ENCODE measurements at regions not wholly inside any gene's neighbourhood (a gene's known extent, or its start where the extent isn't known, plus 50 kb on each side); places are given as distances from the start of the nearest gene placed in this dataset.
"Not testable (repeated sequence)": the region's sequence is repeated elsewhere in the genome, so short reads cannot be mapped to it uniquely, and the experiment has no call there.

DNA sequence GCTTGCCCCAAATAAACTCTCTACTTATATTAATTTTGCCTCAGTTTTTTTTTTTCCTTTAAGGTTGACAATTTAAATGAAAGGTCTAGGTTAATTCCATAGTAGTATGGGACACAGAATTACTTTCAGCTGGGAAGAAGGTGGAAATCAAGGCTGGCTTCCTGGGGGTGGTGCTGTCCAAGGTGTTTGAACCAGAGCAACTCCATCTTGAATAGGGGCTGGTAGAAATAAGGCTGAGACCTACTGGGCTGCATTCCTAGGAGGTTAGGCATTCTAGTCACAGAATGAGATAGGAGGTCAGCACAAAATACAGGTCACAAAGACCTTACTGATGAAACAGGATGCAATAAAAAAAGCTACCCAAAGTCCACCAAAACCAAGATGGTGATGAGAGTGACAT is 1190.8 kb upstream of the AUTS2 start:
- Histone ChIP-seq H3K4me1 (no peaks in the 10 kb centered on the region), H3K27me3 (no peaks in the 10 kb centered on the region), H3K27ac (no peak overlapping the region), H3K36me3 (no peaks in the 10 kb centered on the region), H3K4me3 (no peak overlapping the region), H3K9me3 (no peaks in the 10 kb centered on the region)
- intact Hi-C loops (cut with DNase I; ENCODE audit: low total_unique reads), result no loop called here
- TF ChIP-seq, protein P1, sequence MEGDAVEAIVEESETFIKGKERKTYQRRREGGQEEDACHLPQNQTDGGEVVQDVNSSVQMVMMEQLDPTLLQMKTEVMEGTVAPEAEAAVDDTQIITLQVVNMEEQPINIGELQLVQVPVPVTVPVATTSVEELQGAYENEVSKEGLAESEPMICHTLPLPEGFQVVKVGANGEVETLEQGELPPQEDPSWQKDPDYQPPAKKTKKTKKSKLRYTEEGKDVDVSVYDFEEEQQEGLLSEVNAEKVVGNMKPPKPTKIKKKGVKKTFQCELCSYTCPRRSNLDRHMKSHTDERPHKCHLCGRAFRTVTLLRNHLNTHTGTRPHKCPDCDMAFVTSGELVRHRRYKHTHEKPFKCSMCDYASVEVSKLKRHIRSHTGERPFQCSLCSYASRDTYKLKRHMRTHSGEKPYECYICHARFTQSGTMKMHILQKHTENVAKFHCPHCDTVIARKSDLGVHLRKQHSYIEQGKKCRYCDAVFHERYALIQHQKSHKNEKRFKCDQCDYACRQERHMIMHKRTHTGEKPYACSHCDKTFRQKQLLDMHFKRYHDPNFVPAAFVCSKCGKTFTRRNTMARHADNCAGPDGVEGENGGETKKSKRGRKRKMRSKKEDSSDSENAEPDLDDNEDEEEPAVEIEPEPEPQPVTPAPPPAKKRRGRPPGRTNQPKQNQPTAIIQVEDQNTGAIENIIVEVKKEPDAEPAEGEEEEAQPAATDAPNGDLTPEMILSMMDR (IDR thresholded peaks at IDR 0.05), result no peak
- TF ChIP-seq EP300 (IDR thresholded peaks at IDR 0.05), result no peak
- TF ChIP-seq POLR2A (IDR thresholded peaks at IDR 0.05), result no peak
- TF ChIP-seq POLR2AphosphoS5 (IDR thresholded peaks at IDR 0.05), result no peak
- no peak for DNase-seq

DNA sequence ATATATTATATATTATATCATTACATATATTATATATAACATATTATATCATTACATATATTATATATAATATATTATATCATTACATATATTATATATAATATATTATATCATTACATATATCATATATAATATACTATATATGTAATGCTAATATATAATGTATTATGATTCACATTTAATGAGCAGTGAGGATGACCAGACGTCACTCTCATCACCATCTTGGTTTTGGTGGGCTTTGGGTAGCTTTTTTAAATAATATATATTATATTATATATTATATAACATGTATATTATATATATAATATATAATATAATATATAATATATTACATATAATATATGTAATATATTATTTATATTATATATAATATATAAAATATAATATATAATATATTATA is 1189.4 kb upstream of the AUTS2 start:
- intact Hi-C loops (cut with DNase I; ENCODE audit: low total_unique reads), result no loop called here

DNA sequence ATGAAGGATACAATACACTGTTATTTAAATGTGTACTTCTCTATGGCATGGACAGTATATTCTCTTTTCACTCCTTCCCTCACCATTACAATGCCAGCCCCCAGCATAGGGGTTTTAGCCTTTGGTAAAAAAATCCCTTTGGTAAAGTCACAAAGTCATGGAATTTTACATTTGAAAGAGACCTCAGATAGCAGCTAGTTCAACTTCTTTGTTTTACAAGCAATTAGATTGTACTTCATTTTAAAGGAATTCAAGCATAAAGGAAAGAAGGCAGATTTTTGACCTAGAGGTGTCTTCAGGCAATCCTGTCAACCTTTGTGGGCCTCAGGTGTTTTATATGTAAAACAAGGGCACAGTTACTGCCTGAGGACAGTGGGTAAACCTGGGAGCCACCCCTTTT is 1188.4 kb upstream of the AUTS2 start:
- Histone ChIP-seq H3K27ac (no peak overlapping the region), H3K4me3 (no peak overlapping the region), H3K27me3 (no peaks in the 10 kb centered on the region), H3K36me3 (no peaks in the 10 kb centered on the region), H3K4me1 (no peaks in the 10 kb centered on the region), H3K9me3 (peaks cover 0 to 4% (median 0%) of the 10 kb centered on the region in 4 donors)
- DNase-seq, result no peak
- TF ChIP-seq EP300 (IDR thresholded peaks at IDR 0.05) (no peak), POLR2A (IDR thresholded peaks at IDR 0.05) (no peak), POLR2AphosphoS5 (IDR thresholded peaks at IDR 0.05) (no peak)
- TF ChIP-seq, protein P1 (IDR thresholded peaks at IDR 0.05), result no peak
- intact Hi-C loops (cut with DNase I; ENCODE audit: low total_unique reads), result no loop called here

More for the DNA sequence above, 1189.4 kb upstream of the AUTS2 start:
- no peak for DNase-seq
- H3K9me3 ChIP-seq, result no peaks in the 10 kb centered on the region
- no peak overlapping the region for H3K27ac ChIP-seq
- TF ChIP-seq, protein P1 (IDR thresholded peaks at IDR 0.05), result no peak
- TF ChIP-seq POLR2A (IDR thresholded peaks at IDR 0.05), result no peak
- TF ChIP-seq POLR2AphosphoS5 (IDR thresholded peaks at IDR 0.05), result no peak
- no peak for TF ChIP-seq EP300 (IDR thresholded peaks at IDR 0.05)
- H3K4me1 ChIP-seq, result no peaks in the 10 kb centered on the region
- no peaks in the 10 kb centered on the region for H3K36me3 ChIP-seq
- no peak overlapping the region for H3K4me3 ChIP-seq
- H3K27me3 ChIP-seq, result no peaks in the 10 kb centered on the region
- WGBS, 5 donors, result 85 to 92% (median 89%) methylated on average over 1 of the region's 1 CpG

DNA sequence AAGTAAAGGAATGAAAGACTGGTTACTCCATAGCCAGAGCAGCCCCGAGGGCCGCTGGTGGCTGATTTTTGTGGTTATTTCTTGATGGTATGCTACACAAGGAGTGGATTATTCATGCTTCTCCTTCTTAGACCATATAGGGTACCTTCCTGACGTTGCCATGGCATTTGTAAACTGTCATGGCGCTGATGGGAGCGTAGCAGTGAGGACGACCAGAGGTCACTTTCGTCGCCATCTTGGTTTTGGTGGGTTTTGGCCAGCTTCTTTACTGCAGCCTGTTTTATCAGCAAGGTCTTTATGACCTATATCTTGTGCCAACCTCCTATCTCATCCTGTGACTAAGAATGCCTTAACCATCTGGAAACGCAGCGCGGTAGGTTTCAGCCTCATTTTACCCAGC is 1187.6 kb upstream of the AUTS2 start:
- H3K27ac ChIP-seq; DNase-seq; H3K27me3 ChIP-seq; H3K4me3 ChIP-seq; H3K36me3 ChIP-seq; H3K4me1 ChIP-seq; intact Hi-C loops (cut with DNase I; ENCODE audit: low total_unique reads): not testable (repeated sequence)
- WGBS, 5 donors, result 85 to 91% (median 89%) methylated on average over 11 of the region's 11 CpGs
- peaks cover 0 to 12% (median 4%) of the 10 kb centered on the region in 4 donors for H3K9me3 ChIP-seq

DNA sequence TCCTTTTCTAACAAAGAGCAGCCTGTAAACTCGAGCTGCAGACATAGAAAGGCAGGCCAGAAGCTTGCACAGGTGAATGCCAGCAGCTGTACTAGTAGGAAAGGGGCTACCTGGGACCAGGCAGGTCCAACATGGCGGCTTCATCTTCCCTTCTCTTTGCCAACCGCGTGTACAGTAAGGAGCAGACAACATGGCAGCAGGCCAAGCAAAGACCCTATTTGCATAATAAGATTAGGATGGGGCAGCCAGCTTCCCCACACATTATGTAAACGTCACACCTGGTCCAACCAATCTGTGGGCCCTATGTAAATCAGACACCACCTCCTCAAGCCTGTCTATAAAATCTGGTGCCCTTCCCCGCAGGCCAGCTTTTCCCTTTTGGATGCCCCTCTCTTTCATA is 1186.5 kb upstream of the AUTS2 start:
- DNase-seq, result peak in 1 of 2 donors; percentile 26
- intact Hi-C loops (cut with DNase I; ENCODE audit: low total_unique reads), result no loop called here
- Histone ChIP-seq H3K36me3 (no peaks in the 10 kb centered on the region), H3K27ac (no peak overlapping the region), H3K27me3 (no peaks in the 10 kb centered on the region), H3K4me3 (no peak overlapping the region), H3K4me1 (no peaks in the 10 kb centered on the region), H3K9me3 (peaks cover 0 to 18% (median 4%) of the 10 kb centered on the region in 4 donors)
- WGBS, 5 donors, result 69 to 76% (median 72%) methylated on average over 6 of the region's 6 CpGs
- TF ChIP-seq POLR2A (IDR thresholded peaks at IDR 0.05), result no peak
- TF ChIP-seq, protein P1 (IDR thresholded peaks at IDR 0.05), result no peak
- no peak for TF ChIP-seq EP300 (IDR thresholded peaks at IDR 0.05)
- no peak for TF ChIP-seq POLR2AphosphoS5 (IDR thresholded peaks at IDR 0.05)
